ENCODE measurements at regions not wholly inside any gene's neighbourhood (a gene's known extent, or its start where the extent isn't known, plus 50 kb on each side); places are given as distances from the start of the nearest gene placed in this dataset.

GRCh38 chr13:22665506-22665905, 515.3 kb upstream of the SGCG start:
- H3K4me3 ChIP-seq: no peak overlapping the region
- H2AFZ ChIP-seq (ENCODE audit: low read depth, low read length): no peak overlapping the region
- H4K20me1 ChIP-seq (replicated peaks; ENCODE audit: control insufficient read depth, insufficient read depth, low read length): no peaks in the 10 kb centered on the region
- no peak overlapping the region for H3K9ac ChIP-seq (ENCODE audit: insufficient read depth in 1 of 2, low read depth in 2 of 2, low read length in 2 of 2)
- DNase-seq (ENCODE audit: extremely low read depth in 1 of 4, low spot score in 3 of 4): no peak
- H3K4me1 ChIP-seq (replicated peaks in 1 of 2; ENCODE audit: control insufficient read depth in 2 of 2, insufficient read depth in 2 of 2, low read length in 2 of 2): no peaks in the 10 kb centered on the region
- no peaks in the 10 kb centered on the region for H3K9me1 ChIP-seq (ENCODE audit: control insufficient read depth, insufficient read depth, low read length)
- H3K27me3 ChIP-seq (ENCODE audit: control insufficient read depth in 2 of 2, insufficient read depth in 2 of 2, low read length in 2 of 2): no peaks in the 10 kb centered on the region
- H3K4me2 ChIP-seq (ENCODE audit: insufficient read depth, low read length): no peak overlapping the region
- POLR2A ChIA-PET: no interaction called here
- no peak for ATAC-seq
- BruUV-seq (replicated peaks): no TSS peak
- H3K36me3 ChIP-seq (ENCODE audit: control insufficient read depth, insufficient read depth, low read length): no peaks in the 10 kb centered on the region
- no peaks in the 10 kb centered on the region for H3K79me2 ChIP-seq (ENCODE audit: control insufficient read depth, insufficient read depth, low read length)
- WGBS (ENCODE audit: insufficient coverage, low coverage, missing lambda C conversion rate): 0% methylated on average over 2 of the region's 2 CpGs
- H3K27ac ChIP-seq (ENCODE audit: extremely low read depth, low read depth, low read length): no peak overlapping the region
- in situ Hi-C loops (cut with MboI) (no loop called here), intact Hi-C loops (cut with micrococcal nuclease) (no loop called here)
- no peak for FAIRE-seq
- CTCF ChIA-PET (ENCODE audit: low intra/inter-chr PET ratio): no interaction called here
- H3K9me3 ChIP-seq (replicated peaks; ENCODE audit: control insufficient read depth, insufficient read depth, low read depth, low read length): no peaks in the 10 kb centered on the region
- TF ChIP-seq DNMT1 (IDR thresholded peaks at IDR 0.05) (no peak), THRA (IDR thresholded peaks at IDR 0.05) (no peak), ARID3A (IDR thresholded peaks at IDR 0.05; ENCODE audit: borderline replicate concordance, low read depth, low read length) (no peak), ZNF407 (IDR thresholded peaks at IDR 0.05; ENCODE audit: low read depth) (no peak), BRF2 (IDR thresholded peaks at IDR 0.05; ENCODE audit: borderline replicate concordance, insufficient read depth, insufficient read length) (no peak), KDM2B (CRISPR knock-in tag; IDR thresholded peaks at IDR 0.05) (no peak), THAP7 (CRISPR knock-in tag; IDR thresholded peaks at IDR 0.05) (no peak)
